NB4 (cell line): ENCODE measurements at regions not wholly inside any gene's neighbourhood (a gene's known extent, or its start where the extent isn't known, plus 50 kb on each side); places are given as distances from the start of the nearest gene placed in this dataset.

Source experiments
- MYC ChIP-seq: IDR thresholded peaks from 2 replicates; pipeline ENCODE4 v1.6.1; 2011; ENCODE audit warnings: low read depth, low read length
- POLR2A ChIP-seq: IDR thresholded peaks from 2 replicates; pipeline ENCODE4 v1.6.1; 2011; ENCODE audit warnings: mild to moderate bottlenecking; ENCODE audit not compliant: insufficient read length; ENCODE audit errors: extremely low read depth

- TF ChIP-seq POLR2A (no peak), MYC (no peak)
Observed at GRCh38 chr11:15884141-15884540, 472.2 kb downstream of the SOX6 start.
